ENCODE measurements at regions not wholly inside any gene's neighbourhood (a gene's known extent, or its start where the extent isn't known, plus 50 kb on each side); places are given as distances from the start of the nearest gene placed in this dataset.

GRCh38 chr7:67843001-67843565, 846.5 kb downstream of the TYW1 start:
- Histone ChIP-seq H3K4me3 (ENCODE audit: low read length) (no peak overlapping the region), H3K4me1 (ENCODE audit: insufficient read depth, low read length) (no peaks in the 10 kb centered on the region), H3K27me3 (ENCODE audit: insufficient read depth, low read length) (no peaks in the 10 kb centered on the region), H3K27ac (ENCODE audit: low read depth, low read length) (no peak overlapping the region), H3K9ac (ENCODE audit: low read depth, low read length) (no peak overlapping the region), H3K9me3 (ENCODE audit: insufficient read depth, low read depth, low read length) (no peaks in the 10 kb centered on the region), H3K36me3 (ENCODE audit: insufficient read depth, low read length) (no peaks in the 10 kb centered on the region)
- 79% methylated on average over 5 of the region's 6 CpGs for WGBS

- Histone ChIP-seq H3K9ac (ENCODE audit: low read depth, low read length) (no peak overlapping the region), H3K27me3 (ENCODE audit: insufficient read depth, low read length) (no peaks in the 10 kb centered on the region), H3K36me3 (ENCODE audit: insufficient read depth, low read length) (no peaks in the 10 kb centered on the region), H3K27ac (ENCODE audit: low read depth, low read length) (no peak overlapping the region), H3K4me3 (ENCODE audit: low read length) (no peak overlapping the region), H3K9me3 (ENCODE audit: insufficient read depth, low read depth, low read length) (no peaks in the 10 kb centered on the region), H3K4me1 (ENCODE audit: insufficient read depth, low read length) (no peaks in the 10 kb centered on the region)
- 69% methylated on average over 4 of the region's 4 CpGs for WGBS
Measured at GRCh38 chr7:67843615-67844014, 847.0 kb downstream of the TYW1 start.

DNA sequence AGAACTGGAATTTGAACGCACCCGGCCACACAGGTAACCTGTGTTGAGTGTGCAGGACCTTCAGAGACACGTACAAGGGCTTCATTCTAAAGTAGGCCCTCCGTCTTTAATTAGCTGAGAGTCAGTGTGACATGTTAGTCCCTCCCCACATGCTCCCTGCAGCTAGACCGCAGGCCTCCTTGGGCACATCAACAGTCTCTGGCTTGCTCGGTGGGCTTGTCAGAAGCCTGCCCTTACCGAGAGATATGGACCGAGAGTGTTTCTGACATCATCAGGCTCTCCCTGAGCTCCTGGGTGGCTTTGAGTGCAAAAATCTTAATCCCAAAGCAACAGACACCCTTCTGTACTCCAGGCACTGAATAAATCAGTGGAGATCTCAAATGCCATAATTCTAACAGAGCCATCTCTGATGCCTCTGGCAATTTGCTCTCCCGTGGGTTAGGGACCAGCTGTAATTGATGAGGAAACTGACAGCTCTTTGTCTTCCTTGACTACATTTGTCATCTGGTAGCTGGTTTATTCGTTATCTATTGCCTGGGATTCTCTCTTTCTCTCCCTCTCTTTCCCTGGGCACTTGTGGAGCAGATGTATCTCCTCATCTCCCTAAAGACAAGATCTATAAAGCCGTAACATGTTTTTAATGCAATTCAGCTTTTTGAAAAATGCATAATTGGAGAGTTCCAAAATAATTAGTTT, 850.6 kb downstream of the TYW1 start:
- no peak overlapping the region for H3K4me3 ChIP-seq (ENCODE audit: low read length)
- no peaks in the 10 kb centered on the region for H3K9me3 ChIP-seq (ENCODE audit: insufficient read depth, low read depth, low read length)
- no peak overlapping the region for H3K9ac ChIP-seq (ENCODE audit: low read depth, low read length)
- no peak overlapping the region for H3K27ac ChIP-seq (ENCODE audit: low read depth, low read length)
- H3K36me3 ChIP-seq (ENCODE audit: insufficient read depth, low read length), result no peaks in the 10 kb centered on the region
- WGBS, result 79% methylated on average over 10 of the region's 11 CpGs
- no peaks in the 10 kb centered on the region for H3K4me1 ChIP-seq (ENCODE audit: insufficient read depth, low read length)
- no peaks in the 10 kb centered on the region for H3K27me3 ChIP-seq (ENCODE audit: insufficient read depth, low read length)

GRCh38 chr7:67854221-67855178, 857.9 kb downstream of the TYW1 start:
- H3K9me3 ChIP-seq (ENCODE audit: insufficient read depth, low read depth, low read length), result no peaks in the 10 kb centered on the region
- 92% methylated on average over 19 of the region's 22 CpGs for WGBS
- H3K9ac ChIP-seq (ENCODE audit: low read depth, low read length), result no peak overlapping the region
- H3K4me3 ChIP-seq (ENCODE audit: low read length), result no peak overlapping the region
- H3K36me3 ChIP-seq (ENCODE audit: insufficient read depth, low read length), result no peaks in the 10 kb centered on the region
- H3K27me3 ChIP-seq (ENCODE audit: insufficient read depth, low read length), result no peaks in the 10 kb centered on the region
- H3K4me1 ChIP-seq (ENCODE audit: insufficient read depth, low read length), result no peaks in the 10 kb centered on the region
- H3K27ac ChIP-seq (ENCODE audit: low read depth, low read length), result no peak overlapping the region

DNA sequence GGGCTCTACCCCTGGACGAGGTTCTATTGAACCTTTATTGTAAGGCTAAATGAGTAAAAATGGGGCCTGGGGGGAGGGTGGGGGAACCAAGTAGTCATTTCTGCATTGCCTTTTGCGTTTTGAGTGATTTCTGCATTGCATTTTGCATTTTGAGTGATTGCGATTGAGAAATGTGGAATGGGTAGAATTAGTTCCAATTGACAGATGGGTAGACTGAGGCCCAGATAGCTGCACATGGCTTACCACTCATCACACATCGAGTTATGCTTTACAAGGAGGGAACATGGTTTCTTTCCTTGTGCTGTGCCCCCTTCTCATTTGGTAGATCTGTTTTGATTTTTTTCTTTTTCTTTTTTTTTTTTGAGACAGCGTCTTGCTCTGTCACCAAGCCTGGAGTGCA, 858.7 kb downstream of the TYW1 start:
- H3K9me3 ChIP-seq (ENCODE audit: insufficient read depth, low read depth, low read length), result no peaks in the 10 kb centered on the region
- no peaks in the 10 kb centered on the region for H3K36me3 ChIP-seq (ENCODE audit: insufficient read depth, low read length)
- no peak overlapping the region for H3K4me3 ChIP-seq (ENCODE audit: low read length)
- 78% methylated on average over 5 of the region's 5 CpGs for WGBS
- no peak overlapping the region for H3K9ac ChIP-seq (ENCODE audit: low read depth, low read length)
- no peak overlapping the region for H3K27ac ChIP-seq (ENCODE audit: low read depth, low read length)
- no peaks in the 10 kb centered on the region for H3K4me1 ChIP-seq (ENCODE audit: insufficient read depth, low read length)
- no peaks in the 10 kb centered on the region for H3K27me3 ChIP-seq (ENCODE audit: insufficient read depth, low read length)

DNA sequence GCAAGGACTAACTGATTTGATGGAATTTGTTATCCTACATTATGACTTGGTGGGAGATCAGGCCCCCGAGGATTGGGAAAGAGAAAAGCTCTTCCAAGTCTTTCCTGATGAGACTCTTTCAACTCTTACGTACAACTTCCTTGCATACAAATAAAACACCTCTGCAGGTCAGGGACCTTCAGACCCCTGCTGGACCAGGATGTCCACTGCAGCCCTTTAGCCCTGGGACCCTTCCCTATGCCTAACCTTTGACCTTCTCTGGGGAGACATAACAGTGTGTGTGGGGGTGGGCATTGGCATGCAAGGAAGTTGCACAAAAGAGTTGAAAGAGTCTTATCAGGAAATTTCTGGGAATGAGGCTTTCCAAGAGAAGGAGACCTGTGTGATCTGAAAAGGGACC, 859.4 kb downstream of the TYW1 start:
- H3K27me3 ChIP-seq (ENCODE audit: insufficient read depth, low read length), result no peaks in the 10 kb centered on the region
- WGBS, result 67% methylated on average over 2 of the region's 2 CpGs

DNA sequence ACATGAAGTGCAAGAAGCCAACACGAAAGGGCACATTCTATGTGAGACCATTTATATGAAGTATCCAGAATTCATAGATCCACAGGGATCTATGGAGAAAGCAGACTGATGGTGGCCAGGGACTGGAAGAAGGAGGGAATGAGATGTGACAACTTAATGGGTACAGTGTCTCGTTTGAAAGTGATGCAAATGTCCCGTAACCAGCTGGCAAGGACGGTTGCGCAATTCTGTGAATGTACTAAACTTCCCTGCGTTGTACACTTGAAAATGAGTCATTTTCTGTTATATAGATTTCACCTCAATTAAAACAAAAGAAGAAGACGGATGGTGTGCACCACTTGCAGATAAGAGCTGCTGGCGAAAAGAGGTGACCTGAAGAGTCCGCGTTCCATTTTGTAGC, 861.1 kb downstream of the TYW1 start:
- Histone ChIP-seq H3K27me3 (ENCODE audit: insufficient read depth, low read length) (no peaks in the 10 kb centered on the region), H3K4me1 (ENCODE audit: insufficient read depth, low read length) (no peaks in the 10 kb centered on the region), H3K9me3 (ENCODE audit: insufficient read depth, low read depth, low read length) (peaks cover 13% of the 10 kb centered on the region; the same call in 1 of the 2 replicates), H3K9ac (ENCODE audit: low read depth, low read length) (no peak overlapping the region), H3K27ac (ENCODE audit: low read depth, low read length) (no peak overlapping the region), H3K4me3 (ENCODE audit: low read length) (no peak overlapping the region), H3K36me3 (ENCODE audit: insufficient read depth, low read length) (no peaks in the 10 kb centered on the region)
- 88% methylated on average over 10 of the region's 10 CpGs for WGBS

More for the DNA sequence above, 859.4 kb downstream of the TYW1 start:
- no peak overlapping the region for H3K27ac ChIP-seq (ENCODE audit: low read depth, low read length)
- no peak overlapping the region for H3K9ac ChIP-seq (ENCODE audit: low read depth, low read length)
- no peaks in the 10 kb centered on the region for H3K9me3 ChIP-seq (ENCODE audit: insufficient read depth, low read depth, low read length)
- no peaks in the 10 kb centered on the region for H3K4me1 ChIP-seq (ENCODE audit: insufficient read depth, low read length)
- no peak overlapping the region for H3K4me3 ChIP-seq (ENCODE audit: low read length)
- H3K36me3 ChIP-seq (ENCODE audit: insufficient read depth, low read length), result no peaks in the 10 kb centered on the region

- Histone ChIP-seq H3K4me3 (ENCODE audit: low read length) (no peak overlapping the region), H3K9me3 (ENCODE audit: insufficient read depth, low read depth, low read length) (peaks cover 15% of the 10 kb centered on the region; the same call in 1 of the 2 replicates), H3K4me1 (ENCODE audit: insufficient read depth, low read length) (no peaks in the 10 kb centered on the region), H3K36me3 (ENCODE audit: insufficient read depth, low read length) (no peaks in the 10 kb centered on the region), H3K27me3 (ENCODE audit: insufficient read depth, low read length) (no peaks in the 10 kb centered on the region), H3K9ac (ENCODE audit: low read depth, low read length) (no peak overlapping the region), H3K27ac (ENCODE audit: low read depth, low read length) (no peak overlapping the region)
- WGBS, result 96% methylated on average over 7 of the region's 7 CpGs
Measured at GRCh38 chr7:67858931-67859330, 862.3 kb downstream of the TYW1 start.

DNA sequence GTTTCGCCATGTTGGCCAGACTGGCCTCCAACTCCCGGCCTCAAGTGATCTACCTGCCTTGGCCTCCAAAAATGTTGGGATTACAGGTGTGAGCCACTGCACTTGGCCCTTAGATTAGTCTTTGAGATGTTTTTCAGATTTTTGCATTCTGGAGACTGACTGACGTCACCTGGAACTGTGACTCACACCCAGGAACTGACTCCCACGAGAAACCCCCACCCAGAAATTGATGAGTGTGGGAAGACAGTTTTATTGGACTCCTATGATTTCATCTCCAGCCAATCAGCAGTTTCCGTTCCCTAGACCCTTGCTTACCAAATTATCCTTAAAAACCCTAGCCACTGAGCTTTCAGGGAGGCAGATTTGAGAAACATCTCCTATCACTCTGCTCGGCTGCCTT, 867.3 kb downstream of the TYW1 start:
- H3K4me3 ChIP-seq (ENCODE audit: low read length), result no peak overlapping the region
- H3K4me1 ChIP-seq (ENCODE audit: insufficient read depth, low read length), result no peaks in the 10 kb centered on the region
- no peaks in the 10 kb centered on the region for H3K27me3 ChIP-seq (ENCODE audit: insufficient read depth, low read length)
- H3K9me3 ChIP-seq (ENCODE audit: insufficient read depth, low read depth, low read length), result peaks cover 15% of the 10 kb centered on the region; the same call in 1 of the 2 replicates
- no peaks in the 10 kb centered on the region for H3K36me3 ChIP-seq (ENCODE audit: insufficient read depth, low read length)
- no peak overlapping the region for H3K9ac ChIP-seq (ENCODE audit: low read depth, low read length)
- H3K27ac ChIP-seq (ENCODE audit: low read depth, low read length), result no peak overlapping the region
- 98% methylated on average over 5 of the region's 6 CpGs for WGBS

DNA sequence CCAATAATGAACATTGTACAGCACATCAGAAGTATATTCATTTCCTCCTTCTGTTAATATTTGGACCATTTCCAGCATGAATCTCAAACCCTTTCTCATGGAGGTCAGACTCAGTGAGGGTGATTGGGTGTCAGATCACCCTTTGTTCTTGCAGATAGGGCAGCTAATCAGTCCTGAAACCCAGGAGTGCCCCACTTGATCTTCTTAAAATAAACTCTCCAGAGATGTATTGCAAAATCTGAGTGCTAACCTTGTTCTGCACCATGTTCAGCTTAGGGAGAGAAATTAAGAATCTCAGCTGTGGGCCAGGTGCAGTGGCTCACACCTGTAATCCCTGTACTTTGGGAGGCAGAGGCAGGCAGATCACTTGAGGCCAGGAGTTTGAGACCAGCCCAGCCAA, 869.4 kb downstream of the TYW1 start:
- H3K9me3 ChIP-seq (ENCODE audit: insufficient read depth, low read depth, low read length), result peaks cover 15% of the 10 kb centered on the region; the same call in 1 of the 2 replicates
- no peaks in the 10 kb centered on the region for H3K4me1 ChIP-seq (ENCODE audit: insufficient read depth, low read length)
- no peak overlapping the region for H3K27ac ChIP-seq (ENCODE audit: low read depth, low read length)
- H3K4me3 ChIP-seq (ENCODE audit: low read length), result no peak overlapping the region
- H3K9ac ChIP-seq (ENCODE audit: low read depth, low read length), result no peak overlapping the region
- H3K36me3 ChIP-seq (ENCODE audit: insufficient read depth, low read length), result no peaks in the 10 kb centered on the region
- H3K27me3 ChIP-seq (ENCODE audit: insufficient read depth, low read length), result no peaks in the 10 kb centered on the region

DNA sequence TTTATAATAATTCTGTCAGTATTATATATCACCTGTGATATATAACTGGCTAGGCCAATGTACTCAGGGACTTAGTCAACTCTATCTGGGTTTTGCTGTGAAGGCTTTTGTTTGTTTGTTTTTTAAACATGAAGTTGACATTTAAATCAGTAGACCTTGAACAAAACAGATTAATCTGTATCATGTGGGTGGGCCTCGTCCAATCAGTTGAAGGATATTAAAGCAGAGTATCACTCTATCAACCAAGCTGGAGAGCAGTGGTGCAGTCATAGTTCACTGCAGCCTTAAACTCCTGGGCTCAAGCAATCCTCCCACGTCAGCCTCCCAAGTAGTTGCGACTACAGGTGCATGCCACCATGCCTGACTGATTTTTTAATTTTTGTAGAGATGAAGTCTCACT, 870.2 kb downstream of the TYW1 start:
- no peaks in the 10 kb centered on the region for H3K27me3 ChIP-seq (ENCODE audit: insufficient read depth, low read length)
- H3K9me3 ChIP-seq (ENCODE audit: insufficient read depth, low read depth, low read length), result peaks cover 10% of the 10 kb centered on the region; the same call in 1 of the 2 replicates
- no peak overlapping the region for H3K4me3 ChIP-seq (ENCODE audit: low read length)
- no peak overlapping the region for H3K9ac ChIP-seq (ENCODE audit: low read depth, low read length)
- H3K27ac ChIP-seq (ENCODE audit: low read depth, low read length), result no peak overlapping the region
- WGBS, result 99% methylated on average over 3 of the region's 3 CpGs
- no peaks in the 10 kb centered on the region for H3K36me3 ChIP-seq (ENCODE audit: insufficient read depth, low read length)
- no peaks in the 10 kb centered on the region for H3K4me1 ChIP-seq (ENCODE audit: insufficient read depth, low read length)
